HG03108 (cell line): ENCODE measurements at regions not wholly inside any gene's neighbourhood (a gene's known extent, or its start where the extent isn't known, plus 50 kb on each side); places are given as distances from the start of the nearest gene placed in this dataset.
"Not testable (repeated sequence)": the region's sequence is repeated elsewhere in the genome, so short reads cannot be mapped to it uniquely, and the experiment has no call there.

Source experiments
- ATAC-seq: cut with Tn5 transposase; IDR thresholded peaks from one replicate; pipeline ENCODE4 v1.9.1; 2021; ENCODE audit warnings: moderate library complexity; ENCODE audit not compliant: unreplicated experiment

DNA sequence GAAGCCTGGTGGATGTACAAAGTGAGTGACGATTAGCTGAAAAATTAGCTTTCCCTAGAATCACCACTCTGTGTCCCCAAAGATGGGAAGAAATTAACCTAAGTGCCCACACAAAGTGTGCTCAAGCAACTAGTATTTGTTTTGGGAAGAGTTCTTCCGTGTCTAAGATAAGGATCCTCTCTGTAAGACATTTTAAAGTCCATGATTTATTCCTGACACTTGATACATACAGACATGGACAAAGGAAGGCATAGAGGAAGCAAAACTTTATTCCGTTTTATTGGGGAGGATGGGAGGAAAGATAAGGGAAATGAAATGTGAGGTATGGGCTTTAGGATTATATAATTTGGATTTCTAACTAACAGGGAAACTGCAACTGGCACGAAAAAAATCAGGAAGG is 1772.6 kb downstream of the EFNA5 start:
- no peak for ATAC-seq

DNA sequence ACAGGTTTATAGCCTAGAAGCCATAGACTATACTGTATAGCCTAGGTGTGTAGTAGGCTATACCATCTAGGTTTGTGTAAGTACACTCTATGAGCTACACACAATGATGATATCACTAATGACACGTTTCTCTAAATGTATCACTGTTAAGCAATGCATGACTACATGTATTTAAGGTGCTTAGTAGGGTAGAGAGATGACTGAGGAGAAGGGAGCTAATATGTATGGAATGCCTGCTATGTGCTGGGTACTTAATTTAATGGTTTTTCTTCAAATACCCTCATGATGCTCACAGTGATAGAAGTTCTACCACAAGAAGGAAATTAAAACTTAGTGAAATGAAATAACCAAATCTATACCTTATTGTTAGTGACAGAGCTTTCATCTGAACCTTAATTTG is 1785.5 kb downstream of the EFNA5 start:
- no peak for ATAC-seq

DNA sequence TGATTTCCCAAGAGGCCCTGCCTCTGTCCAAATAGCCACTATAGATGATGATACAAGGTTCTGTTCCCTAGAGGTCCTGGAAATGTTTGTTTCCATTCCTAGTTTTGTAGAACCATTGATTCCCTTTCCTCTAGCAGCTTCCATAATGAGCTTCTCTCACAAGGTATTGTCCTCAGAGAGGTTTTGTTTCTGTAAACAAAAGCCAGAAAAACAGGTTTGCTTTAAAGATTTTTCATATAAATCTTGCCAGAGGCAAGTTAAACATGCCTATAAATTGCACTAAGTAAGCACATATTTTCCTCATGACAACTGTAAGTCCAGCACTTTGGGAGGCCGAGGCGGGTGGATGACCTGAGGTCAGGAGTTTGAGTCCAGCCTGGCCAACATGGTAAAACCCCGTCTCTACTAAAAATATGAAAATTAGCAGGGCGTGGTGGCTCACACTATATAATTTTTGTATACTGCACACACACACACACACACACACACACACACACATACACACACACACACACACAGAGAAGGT is 1787.7 kb downstream of the EFNA5 start:
- ATAC-seq: no peak

DNA sequence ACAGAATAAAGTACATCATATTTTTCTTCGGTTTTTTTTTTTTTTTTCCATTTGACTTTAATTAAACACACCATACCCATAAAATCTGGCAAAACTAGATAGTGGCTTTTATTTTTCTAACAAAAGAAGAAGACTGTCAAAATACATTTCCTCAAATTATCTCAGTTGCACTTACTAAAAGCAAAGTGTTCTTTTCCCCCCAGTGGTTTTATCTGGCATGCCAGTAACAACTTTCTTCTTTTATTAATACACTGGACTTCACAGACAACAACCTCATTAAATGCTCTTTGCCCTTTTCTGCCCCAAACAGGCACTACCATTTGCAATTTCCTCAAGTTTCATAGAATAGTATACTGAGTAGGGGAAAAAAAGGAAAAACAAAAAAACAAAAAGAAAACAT is 1792.3 kb downstream of the EFNA5 start:
- ATAC-seq: no peak

DNA sequence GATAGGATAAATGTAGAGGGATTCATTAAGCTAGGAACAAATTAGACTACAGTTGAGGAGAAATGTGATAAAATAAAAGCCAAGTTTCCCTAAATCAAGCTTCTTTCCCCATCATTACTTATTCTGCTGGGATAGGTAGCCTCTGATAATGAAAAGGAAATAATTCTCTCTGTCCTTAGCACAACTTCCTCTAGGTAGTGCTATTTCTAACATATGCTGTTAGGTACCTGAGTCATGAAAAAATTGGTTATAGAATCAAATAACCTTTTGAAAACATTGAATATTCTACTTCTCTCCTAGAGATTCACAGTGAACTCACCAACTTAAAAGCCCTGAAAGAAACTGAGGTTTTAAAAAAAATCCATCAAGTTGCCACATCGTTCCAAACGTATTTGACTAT is 1793.1 kb downstream of the EFNA5 start:
- ATAC-seq: no peak

DNA sequence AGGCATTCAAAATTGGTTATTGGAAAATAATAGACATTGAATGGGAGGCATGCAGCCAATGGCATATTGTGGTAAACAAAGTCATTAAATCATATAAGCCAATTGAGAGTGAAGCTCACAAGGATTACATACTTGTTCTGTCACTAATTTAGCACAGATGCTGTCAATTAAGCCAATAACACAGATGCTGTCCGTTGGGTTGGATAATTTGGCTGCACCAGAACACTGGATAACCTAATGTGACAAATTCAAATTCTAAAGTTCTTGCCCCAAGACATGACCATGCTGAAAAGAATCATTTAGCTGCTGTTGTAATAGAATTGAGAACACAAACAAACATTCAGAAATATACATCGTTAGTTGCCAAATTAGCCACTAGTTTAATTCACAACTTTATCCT is 1796.4 kb downstream of the EFNA5 start:
- no peak for ATAC-seq

DNA sequence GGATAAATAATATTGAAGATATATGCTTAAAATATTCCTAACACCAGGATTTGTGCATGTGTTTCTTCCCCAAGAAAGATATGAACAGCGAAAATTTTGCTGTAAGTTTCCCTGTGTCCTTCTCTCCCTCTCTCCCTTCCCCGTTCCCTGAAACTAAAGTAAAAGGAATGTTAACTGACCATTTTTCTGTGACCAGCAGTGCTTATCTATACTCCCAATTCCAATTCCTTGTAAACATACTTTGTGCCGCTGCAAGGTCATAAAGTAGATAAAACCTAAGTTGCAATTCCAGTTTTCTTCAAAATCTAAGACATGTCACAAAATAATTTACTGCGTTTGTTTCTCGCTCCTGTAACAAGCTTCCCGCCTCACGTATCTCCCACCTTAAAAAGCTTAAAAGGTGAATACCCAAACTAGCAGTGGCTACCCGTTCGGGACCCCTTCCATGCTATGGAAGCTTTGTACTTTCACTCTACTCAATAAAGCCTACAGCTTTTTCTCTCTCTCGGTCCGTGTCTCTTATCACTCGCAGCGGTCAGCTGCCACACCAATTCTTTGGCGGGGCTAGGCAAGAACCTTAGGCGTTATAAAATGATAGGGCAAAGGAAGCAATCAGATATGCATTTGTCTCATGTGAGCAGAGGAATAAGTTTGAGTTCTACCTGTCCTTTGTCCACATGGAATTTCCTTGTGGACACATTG is 1798.0 kb downstream of the EFNA5 start:
- no peak for ATAC-seq

DNA sequence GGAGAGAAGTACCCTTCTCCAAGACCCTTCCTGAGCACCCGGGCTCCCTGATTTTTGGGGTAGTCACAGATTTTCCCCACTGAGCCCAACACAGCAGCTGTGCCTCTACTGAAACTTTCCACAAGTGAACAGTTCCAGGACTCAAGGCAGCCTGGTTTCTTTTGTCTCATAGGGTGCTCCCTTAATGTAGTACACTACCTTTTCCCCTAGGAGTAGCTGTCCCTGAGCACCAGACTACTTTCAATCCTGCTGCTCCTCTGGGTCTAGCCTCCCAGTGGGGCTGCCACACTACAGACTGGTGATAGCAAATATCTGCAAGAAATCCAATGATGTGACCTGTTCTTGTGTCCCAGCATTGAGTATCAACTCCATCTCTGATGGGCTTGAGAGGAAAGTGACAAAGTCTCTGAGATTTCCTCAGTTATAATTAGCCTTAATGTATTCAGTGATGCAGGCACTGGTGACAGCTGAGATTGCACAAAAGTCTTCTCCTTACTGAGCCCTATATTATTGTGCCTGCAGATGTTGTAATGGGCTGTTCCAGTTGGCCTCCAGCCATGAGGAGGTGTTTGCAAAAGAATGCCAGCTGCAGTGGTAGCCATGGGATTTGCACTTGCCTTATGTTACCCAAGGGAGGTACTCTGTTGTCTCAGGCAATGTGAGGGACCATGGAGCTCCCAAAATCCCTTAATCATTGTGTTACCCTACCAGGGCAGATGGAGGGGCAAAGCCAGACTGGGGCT is 1802.5 kb downstream of the EFNA5 start:
- ATAC-seq: no peak

DNA sequence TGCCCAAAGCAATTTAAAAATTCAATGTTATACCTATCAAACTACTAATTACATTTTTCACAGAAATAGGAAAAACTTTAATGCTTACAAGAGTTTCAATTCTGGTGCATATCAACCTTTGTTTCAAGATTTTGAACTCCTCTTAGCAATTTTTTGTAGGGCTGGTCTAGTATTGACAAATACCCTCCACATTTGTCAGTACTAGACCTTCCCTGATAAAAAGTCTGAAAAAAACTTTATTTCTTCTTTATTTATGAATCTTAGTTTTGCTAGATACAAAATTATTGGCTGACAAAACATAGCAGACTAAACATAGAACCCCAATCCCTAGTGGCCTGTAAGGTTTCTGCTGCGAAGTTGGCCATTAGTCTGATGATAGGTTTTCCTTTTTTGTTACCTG is 1804.9 kb downstream of the EFNA5 start:
- ATAC-seq: no peak

DNA sequence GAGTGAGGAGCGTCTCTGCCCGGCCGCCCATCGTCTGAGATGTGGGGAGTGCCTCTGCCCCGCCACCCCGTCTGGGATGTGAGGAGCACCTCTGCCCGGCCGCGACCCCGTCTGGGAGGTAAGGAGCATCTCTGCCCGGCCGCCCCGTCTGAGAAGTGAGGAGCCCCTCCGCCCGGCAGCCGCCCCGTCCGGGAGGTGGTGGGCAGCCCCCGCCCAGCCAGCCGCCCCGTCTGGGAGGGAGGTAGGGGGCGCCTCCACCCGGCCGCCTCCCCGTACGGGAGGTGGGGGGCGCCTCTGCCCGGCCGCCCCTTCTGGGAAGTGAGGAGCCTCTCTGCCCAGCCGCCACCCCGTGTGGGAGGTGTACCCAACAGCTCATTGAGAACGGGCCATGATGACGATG is 1811.4 kb downstream of the EFNA5 start:
- not testable (repeated sequence) for ATAC-seq

DNA sequence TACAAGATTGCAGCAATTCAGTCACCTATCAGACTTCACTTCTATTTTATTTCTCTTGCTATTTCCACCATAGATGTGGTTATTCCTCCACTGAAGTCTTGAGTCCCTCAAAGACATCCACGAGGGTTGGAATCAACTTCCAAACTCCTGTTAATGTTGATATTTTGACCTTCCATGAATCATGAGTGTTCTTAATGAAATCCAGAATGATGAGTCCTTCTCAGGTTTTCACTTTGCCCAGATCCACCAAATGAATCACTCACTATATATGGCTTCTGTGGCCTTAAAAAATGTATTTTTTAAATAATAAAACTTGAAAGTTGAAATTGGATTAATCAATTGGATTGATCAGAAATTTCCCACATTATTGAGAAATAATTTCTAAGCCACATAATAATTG is 1821.0 kb downstream of the EFNA5 start:
- ATAC-seq: no peak

DNA sequence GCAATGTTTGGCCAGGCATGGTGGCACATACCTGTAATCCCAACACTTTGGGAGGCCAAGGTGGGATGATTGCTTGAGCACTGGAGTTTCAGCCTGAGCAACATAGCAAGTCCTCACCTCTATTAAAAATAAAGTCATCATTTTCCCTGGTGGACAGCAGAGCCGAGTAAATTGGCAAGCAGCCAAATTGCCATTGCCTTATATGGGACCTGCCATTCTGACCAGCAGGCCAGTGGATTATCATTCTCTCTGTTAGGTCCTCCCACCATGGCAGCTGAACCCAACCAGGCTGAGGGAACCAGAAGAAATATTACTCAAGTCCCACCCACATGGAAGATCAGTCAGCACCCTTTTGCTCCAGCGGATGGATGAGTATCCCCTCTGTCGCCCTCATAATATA is 1829.9 kb downstream of the EFNA5 start:
- no peak for ATAC-seq

DNA sequence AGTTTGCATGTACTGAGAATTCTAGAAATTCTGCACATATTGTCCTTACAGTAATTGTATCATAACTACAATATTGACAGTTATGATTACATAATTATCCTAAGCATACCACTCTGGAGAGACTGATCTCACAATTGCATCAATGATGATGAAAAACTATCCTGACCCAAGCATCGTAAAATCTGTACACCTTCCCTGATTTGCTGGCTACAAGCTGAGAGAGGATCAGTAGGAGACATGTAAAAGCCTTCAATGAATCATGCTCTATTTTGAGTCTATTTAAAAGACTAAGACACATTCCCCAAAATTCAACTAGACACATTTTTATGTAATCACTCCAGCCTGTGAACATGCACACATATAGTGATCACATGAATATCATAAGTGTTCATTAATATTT is 1833.8 kb downstream of the EFNA5 start:
- no peak for ATAC-seq

DNA sequence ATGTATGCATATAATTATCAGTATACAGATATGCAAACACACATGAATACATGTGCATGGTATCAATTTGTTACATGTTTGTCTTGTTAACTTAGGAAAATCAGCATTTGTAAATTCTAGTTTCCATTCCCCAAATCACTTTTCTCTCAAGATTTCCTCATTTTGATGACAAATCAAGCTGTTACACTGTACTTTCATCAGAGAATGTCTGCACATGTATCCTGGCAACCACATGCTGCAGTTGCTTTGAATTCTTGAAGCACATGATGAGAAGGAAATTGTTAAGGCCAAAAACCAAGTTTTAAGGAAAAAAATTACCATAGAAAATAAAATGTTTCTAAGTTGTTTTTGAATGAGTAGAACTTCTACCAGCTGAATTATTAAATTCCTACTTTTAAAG is 1834.5 kb downstream of the EFNA5 start:
- no peak for ATAC-seq

DNA sequence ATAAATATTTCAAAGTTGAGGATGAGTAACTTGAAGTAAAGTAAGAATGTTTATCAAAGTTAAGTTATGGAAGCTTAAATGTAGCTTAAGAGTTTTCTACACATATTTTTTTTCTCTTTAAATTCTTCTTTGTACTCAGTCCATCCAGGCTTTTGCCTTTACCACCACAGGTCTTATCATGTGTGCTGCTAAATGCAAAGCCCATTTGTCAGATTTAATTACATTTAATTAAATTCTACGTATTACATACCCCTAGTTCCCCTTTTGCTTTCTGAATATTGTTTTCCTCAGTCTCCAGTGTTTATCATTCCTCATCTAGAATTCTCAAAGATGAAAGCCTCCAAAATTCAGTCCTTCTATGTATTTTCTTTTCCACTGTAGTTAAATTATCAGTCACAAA is 1841.9 kb downstream of the EFNA5 start:
- ATAC-seq: no peak

DNA sequence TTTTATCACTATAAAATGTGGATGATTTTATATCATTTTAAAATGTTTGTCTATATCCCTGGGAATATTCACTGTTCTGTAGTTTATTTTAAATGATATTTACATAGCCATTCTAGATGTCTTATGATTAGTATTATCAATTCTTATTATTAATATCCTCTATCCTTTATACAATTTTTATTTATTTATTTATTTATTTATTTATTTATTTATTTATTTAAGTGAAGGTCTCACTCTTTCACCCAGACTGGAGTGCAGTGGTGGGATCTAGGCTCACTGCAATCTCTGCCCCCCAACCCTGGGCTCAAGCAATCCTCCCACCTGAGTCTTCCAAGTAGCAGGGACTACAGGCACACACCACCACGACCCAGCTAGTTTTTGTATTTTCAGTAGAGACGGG is 1848.9 kb downstream of the EFNA5 start:
- no peak for ATAC-seq

DNA sequence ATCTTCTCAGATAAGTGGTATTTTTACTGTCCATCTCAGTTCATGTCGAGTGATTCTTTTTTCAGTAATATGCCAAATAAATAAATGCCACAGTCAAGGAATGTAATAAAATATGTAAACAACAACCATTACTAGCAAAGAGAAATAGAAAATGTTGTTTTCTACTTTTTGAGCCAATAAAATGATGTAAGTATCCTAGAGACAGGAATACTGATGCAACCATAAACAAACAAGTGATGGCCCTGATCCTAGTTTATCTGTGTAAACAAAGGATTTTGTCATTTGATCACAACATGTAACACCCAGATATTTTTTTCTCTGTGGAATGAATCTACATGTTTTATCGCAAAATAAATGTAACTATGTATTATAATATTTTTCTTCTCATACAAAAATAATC is 1852.8 kb downstream of the EFNA5 start:
- ATAC-seq: no peak

DNA sequence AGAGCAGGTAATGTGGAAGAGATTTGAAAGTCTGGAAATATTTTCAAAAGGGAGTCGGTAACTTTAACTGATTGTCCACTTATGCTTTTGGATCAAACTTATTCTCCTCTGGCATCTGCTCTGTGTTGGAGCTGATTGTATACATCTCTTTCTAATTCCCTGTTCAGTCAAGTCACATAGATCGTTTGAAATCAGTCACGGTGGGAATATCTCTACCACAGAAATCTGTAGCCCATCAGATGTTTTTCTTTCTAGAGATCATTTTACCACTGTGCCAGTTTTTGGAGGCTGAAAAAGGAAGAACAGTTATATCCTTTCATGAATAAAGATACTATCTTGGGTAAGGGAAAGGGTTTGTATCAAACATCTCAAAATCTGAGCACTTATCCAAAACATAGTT is 1853.3 kb downstream of the EFNA5 start:
- ATAC-seq: no peak

DNA sequence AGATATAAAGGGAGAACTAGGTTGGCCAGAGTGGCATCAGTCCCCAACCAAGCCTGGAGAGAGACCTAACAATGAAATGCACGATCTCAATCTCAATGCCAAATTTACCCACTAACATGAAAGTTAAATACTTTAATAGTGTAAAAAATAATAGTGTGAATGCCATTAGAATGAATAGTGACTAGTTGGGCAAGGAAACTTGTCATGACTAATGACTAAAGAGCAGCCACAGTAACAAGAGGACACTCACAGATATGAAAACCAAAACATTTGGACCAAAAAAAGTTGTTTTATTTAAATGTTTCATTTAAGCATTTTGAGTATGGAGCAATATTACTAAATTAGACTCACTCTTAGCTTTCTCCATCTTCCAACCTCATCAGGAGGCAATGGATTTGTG is 1853.8 kb downstream of the EFNA5 start:
- ATAC-seq: no peak

DNA sequence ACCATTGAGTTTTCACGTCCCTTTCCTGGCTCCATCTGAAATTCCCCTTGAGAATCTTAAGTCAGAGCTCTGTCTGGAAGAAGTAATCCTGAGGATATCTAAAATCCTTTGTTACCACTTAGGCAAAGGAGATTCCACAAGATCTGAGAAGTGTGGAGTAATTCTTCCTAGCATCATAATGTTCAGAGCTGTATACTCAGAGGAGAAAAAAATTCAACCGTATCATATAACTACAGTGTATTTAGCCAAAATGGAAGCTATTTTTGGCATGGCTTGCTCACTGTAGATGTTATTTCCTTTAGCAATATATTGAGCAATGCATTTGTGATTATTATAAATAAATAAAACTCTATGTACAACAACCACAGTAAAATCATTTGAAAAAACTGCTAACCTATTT is 1858.4 kb downstream of the EFNA5 start:
- ATAC-seq: no peak

DNA sequence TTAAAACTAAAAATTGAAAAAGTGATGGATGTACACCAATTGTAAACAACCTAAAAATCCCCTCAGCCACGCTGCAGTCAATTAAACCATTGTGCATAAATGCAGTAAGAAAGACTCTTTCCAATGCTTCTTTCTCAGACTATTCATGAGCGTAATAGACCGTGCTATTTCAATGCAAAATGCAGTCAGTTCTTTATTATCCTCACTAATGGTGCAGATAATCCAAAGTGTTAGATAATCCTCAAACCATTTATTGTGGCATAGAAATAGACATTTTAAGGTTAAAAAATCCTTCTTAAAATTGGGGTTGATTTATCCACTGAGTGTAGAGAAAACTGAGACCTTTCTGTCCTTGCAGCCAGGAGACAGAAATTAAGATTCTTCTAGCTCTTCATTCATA is 1862.8 kb downstream of the EFNA5 start:
- no peak for ATAC-seq

DNA sequence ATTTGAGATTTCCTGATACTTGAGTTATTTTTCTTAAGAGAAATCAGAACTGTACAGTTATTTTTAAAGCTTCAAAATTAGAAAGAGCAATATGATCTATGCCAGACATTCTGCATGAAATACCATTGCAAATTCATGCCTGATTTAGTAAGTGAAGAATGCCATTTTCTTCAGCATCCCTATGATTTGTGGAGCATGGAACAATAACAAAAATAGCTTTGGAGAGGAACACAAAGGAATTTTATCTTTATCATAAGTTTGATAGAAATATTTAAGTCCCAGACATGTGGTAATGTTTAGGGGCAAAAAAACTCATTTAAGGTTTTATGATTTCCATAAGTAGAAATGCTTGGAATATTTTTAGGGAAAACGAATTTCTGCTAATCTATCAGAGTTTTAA is 1863.4 kb downstream of the EFNA5 start:
- ATAC-seq: no peak

DNA sequence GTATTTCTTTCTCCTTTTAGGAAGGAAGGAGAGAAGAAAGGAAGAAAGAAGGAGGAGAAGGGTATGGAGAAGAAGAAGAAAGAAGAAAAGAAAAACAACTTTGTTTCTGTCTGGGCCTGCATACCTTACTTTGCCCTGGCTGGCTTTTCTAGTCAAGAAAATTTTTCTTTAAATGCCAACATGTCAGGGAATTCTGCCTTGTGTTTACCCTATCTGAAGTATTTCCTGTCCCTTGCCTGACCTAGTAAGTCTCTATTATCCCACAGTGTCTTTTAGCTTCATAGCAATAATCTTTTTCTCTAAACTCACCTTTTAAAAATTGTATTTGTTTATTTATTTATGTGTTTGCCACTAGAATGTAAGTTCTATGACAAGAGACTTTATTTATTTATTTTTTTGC is 1864.1 kb downstream of the EFNA5 start:
- ATAC-seq: no peak
